GM12878 (cell line): ENCODE measurements at regions not wholly inside any gene's neighbourhood (a gene's known extent, or its start where the extent isn't known, plus 50 kb on each side); places are given as distances from the start of the nearest gene placed in this dataset.

ENCODE experiments used
- CTCF ChIP-seq, 3 experiments: IDR thresholded peaks in 2 of 3; conservative IDR thresholded peaks in 1 of 3; 2 replicates each; pipeline ENCODE4 v1.5.1; 2011; ENCODE audit warnings: low read depth in 3 of 3, low read length in 3 of 3, mild to moderate bottlenecking in 3 of 3, control low read depth in 2 of 3, moderate library complexity in 2 of 3, inconsistent platforms in 1 of 3, mixed read lengths in 1 of 3; ENCODE audit not compliant: control insufficient read depth in 2 of 3, insufficient read depth in 1 of 3; ENCODE audit errors: extremely low read depth in 1 of 3
- FOXK2 ChIP-seq: fragments of 450-650 bp; IDR thresholded peaks from 2 replicates; pipeline ENCODE4 v1.6.1; 2017; ENCODE audit warnings: mild to moderate bottlenecking, moderate library complexity
- MTA2 ChIP-seq: fragments of 450-650 bp; IDR thresholded peaks from 2 replicates; pipeline ENCODE4 v1.6.1; 2016; ENCODE audit warnings: low read depth, mild to moderate bottlenecking, moderate library complexity
- ZZZ3 ChIP-seq: IDR thresholded peaks from 2 replicates; pipeline ENCODE4 v1.6.1; 2011; ENCODE audit warnings: low read depth; ENCODE audit not compliant: control insufficient read depth, insufficient read length
- TF ChIP-seq, protein P1 (sequence below): fragments of 450-650 bp; IDR thresholded peaks from 2 replicates; pipeline ENCODE4 v1.6.1; 2018; ENCODE audit warnings: borderline replicate concordance, mild to moderate bottlenecking; ENCODE audit not compliant: partially characterized antibody

DNA sequence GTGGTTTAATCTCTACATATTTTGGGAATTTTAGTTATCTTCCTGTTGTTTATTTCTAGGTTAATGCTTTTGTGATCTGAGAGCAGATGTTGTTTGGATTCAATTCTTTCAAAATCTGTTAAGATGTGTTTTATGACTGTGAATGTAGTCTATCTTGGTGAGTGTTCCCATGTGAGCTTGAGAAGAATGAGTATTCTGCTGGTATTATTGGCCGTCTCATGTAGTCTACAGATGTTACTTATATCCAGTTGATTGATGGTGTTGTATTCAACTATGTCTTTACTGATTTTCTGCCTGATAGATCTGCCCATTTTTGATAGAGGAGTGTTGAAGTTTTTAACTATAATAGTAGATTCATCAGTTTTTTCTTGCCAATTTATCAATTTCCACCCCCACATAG is 141.4 kb upstream of the FOXP2 start:
- TF ChIP-seq CTCF (IDR thresholded peaks at IDR 0.05 in 2 of 3, conservative IDR thresholded peaks at IDR 0.05 in 1 of 3; ENCODE audit: control insufficient read depth in 2 of 3, extremely low read depth in 1 of 3, insufficient read depth in 1 of 3, low read depth in 3 of 3, low read length in 3 of 3) (no peak), MTA2 (no peak), ZZZ3 (no peak), FOXK2 (no peak)
- TF ChIP-seq, protein P1, sequence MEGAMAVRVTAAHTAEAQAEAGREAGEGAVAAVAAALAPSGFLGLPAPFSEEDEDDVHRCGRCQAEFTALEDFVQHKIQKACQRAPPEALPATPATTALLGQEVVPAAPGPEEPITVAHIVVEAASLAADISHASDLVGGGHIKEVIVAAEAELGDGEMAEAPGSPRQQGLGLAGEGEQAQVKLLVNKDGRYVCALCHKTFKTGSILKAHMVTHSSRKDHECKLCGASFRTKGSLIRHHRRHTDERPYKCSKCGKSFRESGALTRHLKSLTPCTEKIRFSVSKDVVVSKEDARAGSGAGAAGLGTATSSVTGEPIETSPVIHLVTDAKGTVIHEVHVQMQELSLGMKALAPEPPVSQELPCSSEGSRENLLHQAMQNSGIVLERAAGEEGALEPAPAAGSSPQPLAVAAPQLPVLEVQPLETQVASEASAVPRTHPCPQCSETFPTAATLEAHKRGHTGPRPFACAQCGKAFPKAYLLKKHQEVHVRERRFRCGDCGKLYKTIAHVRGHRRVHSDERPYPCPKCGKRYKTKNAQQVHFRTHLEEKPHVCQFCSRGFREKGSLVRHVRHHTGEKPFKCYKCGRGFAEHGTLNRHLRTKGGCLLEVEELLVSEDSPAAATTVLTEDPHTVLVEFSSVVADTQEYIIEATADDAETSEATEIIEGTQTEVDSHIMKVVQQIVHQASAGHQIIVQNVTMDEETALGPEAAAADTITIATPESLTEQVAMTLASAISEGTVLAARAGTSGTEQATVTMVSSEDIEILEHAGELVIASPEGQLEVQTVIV = no peak
